HL-60 (cell line): ENCODE measurements at regions not wholly inside any gene's neighbourhood (a gene's known extent, or its start where the extent isn't known, plus 50 kb on each side); places are given as distances from the start of the nearest gene placed in this dataset.
A peak's percentile ranks its signal among the peaks of the same experiment; 100 is the strongest.

Experiments
- DNase-seq, 2 experiments: peaks; one replicate each; pipeline ENCODE4 v3.0.0-alpha.2; 2010 to 2020; ENCODE audit warnings: low read depth in 1 of 2, low spot score in 1 of 2
- H3K27ac ChIP-seq: fragments of 250-450 bp; sonication (Bioruptor Pico); replicated peaks from 2 replicates; pipeline ENCODE4 v1.5.1; 2020; ENCODE audit warnings: mild to moderate bottlenecking, moderate library complexity
- H3K27me3 ChIP-seq: fragments of 250-450 bp; sonication (Bioruptor Pico); 2 replicates; pipeline ENCODE4 v1.5.1; 2021; ENCODE audit warnings: mild to moderate bottlenecking, moderate library complexity; ENCODE audit not compliant: insufficient read depth, poor library complexity, severe bottlenecking
- H3K4me3 ChIP-seq: replicated peaks from 2 replicates; pipeline ENCODE4 v1.5.1; 2011; ENCODE audit warnings: mild to moderate bottlenecking, control low read depth, low read length; ENCODE audit not compliant: insufficient read depth
- GABPA ChIP-seq: IDR thresholded peaks from 2 replicates; pipeline ENCODE4 v1.6.1; 2012; ENCODE audit warnings: low read depth
- POLR2AphosphoS5 ChIP-seq: IDR thresholded peaks from 2 replicates; pipeline ENCODE4 v1.6.1; 2012; ENCODE audit warnings: low read depth
- SPI1 ChIP-seq: IDR thresholded peaks from 2 replicates; pipeline ENCODE4 v1.6.1; 2012; ENCODE audit warnings: low read depth, mild to moderate bottlenecking, borderline replicate concordance
- TF ChIP-seq, protein P1 (sequence below): IDR thresholded peaks from 2 replicates; pipeline ENCODE4 v1.6.1; 2012; ENCODE audit warnings: low read depth; ENCODE audit not compliant: insufficient replicate concordance
- TF ChIP-seq, protein P2 (sequence below): IDR thresholded peaks from one replicate; pipeline ENCODE4 v1.5.1; 2011; ENCODE audit warnings: low read length, control low read depth, inconsistent platforms; ENCODE audit not compliant: insufficient read depth

DNA sequence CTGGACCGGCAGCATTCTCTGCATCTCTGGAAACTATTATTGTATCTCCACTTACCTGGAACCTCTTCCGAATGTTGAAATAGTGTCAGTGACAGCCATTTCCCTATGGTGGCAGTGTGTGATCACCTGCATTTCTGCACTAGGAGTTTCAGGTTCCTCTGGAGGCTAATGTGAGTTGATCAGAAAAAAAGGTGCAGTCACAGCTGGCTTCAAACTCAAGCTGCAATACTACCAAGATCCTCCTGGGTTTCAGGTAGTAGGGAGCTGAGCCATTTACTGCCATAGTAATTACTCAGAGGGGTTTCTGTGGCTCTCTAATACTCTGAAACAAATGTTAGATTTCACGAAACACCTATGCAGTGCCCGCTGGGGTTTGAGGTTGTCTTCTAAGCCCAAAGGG is 183.5 kb upstream of the OSR1 start:
- Histone ChIP-seq H3K27me3 (no peaks in the 10 kb centered on the region), H3K27ac (no peak overlapping the region), H3K4me3 (no peak overlapping the region)
- no peak for TF ChIP-seq SPI1
- TF ChIP-seq, protein P1, sequence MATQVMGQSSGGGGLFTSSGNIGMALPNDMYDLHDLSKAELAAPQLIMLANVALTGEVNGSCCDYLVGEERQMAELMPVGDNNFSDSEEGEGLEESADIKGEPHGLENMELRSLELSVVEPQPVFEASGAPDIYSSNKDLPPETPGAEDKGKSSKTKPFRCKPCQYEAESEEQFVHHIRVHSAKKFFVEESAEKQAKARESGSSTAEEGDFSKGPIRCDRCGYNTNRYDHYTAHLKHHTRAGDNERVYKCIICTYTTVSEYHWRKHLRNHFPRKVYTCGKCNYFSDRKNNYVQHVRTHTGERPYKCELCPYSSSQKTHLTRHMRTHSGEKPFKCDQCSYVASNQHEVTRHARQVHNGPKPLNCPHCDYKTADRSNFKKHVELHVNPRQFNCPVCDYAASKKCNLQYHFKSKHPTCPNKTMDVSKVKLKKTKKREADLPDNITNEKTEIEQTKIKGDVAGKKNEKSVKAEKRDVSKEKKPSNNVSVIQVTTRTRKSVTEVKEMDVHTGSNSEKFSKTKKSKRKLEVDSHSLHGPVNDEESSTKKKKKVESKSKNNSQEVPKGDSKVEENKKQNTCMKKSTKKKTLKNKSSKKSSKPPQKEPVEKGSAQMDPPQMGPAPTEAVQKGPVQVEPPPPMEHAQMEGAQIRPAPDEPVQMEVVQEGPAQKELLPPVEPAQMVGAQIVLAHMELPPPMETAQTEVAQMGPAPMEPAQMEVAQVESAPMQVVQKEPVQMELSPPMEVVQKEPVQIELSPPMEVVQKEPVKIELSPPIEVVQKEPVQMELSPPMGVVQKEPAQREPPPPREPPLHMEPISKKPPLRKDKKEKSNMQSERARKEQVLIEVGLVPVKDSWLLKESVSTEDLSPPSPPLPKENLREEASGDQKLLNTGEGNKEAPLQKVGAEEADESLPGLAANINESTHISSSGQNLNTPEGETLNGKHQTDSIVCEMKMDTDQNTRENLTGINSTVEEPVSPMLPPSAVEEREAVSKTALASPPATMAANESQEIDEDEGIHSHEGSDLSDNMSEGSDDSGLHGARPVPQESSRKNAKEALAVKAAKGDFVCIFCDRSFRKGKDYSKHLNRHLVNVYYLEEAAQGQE, result no peak
- TF ChIP-seq, protein P2, sequence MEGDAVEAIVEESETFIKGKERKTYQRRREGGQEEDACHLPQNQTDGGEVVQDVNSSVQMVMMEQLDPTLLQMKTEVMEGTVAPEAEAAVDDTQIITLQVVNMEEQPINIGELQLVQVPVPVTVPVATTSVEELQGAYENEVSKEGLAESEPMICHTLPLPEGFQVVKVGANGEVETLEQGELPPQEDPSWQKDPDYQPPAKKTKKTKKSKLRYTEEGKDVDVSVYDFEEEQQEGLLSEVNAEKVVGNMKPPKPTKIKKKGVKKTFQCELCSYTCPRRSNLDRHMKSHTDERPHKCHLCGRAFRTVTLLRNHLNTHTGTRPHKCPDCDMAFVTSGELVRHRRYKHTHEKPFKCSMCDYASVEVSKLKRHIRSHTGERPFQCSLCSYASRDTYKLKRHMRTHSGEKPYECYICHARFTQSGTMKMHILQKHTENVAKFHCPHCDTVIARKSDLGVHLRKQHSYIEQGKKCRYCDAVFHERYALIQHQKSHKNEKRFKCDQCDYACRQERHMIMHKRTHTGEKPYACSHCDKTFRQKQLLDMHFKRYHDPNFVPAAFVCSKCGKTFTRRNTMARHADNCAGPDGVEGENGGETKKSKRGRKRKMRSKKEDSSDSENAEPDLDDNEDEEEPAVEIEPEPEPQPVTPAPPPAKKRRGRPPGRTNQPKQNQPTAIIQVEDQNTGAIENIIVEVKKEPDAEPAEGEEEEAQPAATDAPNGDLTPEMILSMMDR, result no peak
- no peak for TF ChIP-seq GABPA
- no peak for TF ChIP-seq POLR2AphosphoS5
- no peak for DNase-seq

DNA sequence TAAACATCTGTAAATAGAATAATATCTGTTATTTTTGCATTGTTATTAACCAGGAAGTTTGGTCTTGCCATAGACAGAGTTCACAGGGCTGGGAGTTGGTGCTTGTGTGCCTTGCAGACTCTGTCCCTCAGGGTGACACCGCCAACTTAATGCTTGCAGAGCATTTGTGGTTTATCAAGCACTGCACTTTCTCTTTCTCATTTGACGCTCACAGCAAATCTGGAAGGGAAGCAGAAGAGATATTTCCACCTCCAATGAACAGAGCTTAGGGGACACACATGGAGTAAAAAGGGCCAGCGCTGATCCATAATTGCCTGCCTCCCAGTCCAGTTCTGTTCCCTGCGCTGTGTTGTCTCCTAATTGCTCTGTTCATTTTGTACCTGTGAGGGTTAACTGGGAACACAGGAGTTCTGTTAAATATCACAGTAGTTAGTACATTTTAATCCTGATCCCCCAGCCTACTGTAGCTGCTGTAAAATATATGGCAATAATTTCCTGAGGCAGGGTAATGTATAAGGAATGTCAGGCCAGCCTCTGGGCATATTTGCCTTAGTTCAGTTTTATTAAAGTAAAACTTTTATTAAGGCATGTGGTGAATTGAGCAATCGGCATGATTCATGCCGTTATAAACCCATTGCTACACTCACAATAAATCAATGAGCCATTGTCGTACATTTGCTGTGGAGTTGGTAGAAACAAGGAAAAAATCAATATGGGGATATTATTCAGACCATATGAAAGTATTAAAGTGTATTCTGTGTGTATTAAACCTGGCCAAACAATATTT is 182.5 kb upstream of the OSR1 start:
- no peak for DNase-seq
- no peak overlapping the region for H3K27ac ChIP-seq
- TF ChIP-seq GABPA (no peak), SPI1 (no peak), POLR2AphosphoS5 (no peak)
- TF ChIP-seq, protein P2, result no peak
- TF ChIP-seq, protein P1, result no peak
- no peaks in the 10 kb centered on the region for H3K27me3 ChIP-seq
- no peak overlapping the region for H3K4me3 ChIP-seq

DNA sequence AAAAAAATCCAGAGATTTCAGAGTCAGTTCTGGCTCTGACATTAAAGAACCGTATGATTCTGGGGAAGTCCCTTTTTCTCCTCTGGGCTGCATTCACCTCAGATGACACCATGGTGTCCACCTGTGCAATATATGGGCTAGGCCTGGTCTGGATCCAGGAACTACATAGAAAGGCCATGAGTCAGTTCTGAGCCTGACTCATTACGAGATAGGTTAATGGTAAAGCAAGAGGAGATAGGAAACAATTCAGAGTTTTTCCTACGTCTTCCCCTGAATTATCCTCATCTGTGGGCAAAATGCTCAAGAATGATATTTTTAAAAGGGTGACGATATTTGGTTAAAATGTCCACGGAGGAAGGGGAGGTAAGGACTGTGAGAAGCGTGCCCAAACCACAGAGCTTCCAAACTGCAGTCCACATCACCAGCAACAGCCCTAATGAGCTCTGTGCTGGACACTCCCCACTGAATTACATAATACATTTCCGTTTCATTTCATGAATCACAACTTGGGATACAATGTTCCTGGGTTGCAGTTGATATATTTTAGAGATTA is 180.1 kb upstream of the OSR1 start:
- no peak for TF ChIP-seq GABPA
- TF ChIP-seq, protein P1, result no peak
- TF ChIP-seq POLR2AphosphoS5, result no peak
- TF ChIP-seq SPI1, result no peak
- TF ChIP-seq, protein P2, result no peak
- Histone ChIP-seq H3K4me3 (no peak overlapping the region), H3K27ac (no peak overlapping the region), H3K27me3 (no peaks in the 10 kb centered on the region)
- DNase-seq, result peak in 1 of 2 experiments; percentile 2
